Stomach (tissue), 4 donors: ENCODE measurements at regions not wholly inside any gene's neighbourhood (a gene's known extent, or its start where the extent isn't known, plus 50 kb on each side); places are given as distances from the start of the nearest gene placed in this dataset.

Experiments
- CTCF ChIP-seq, 7 experiments: fragments of 450-650 bp in 4 of 7; fragments of 200-600 bp in 3 of 7; sonication (generic) in 3 of 7; IDR thresholded peaks; one replicate each; pipeline ENCODE4 v1.5.1; 2016 to 2019; ENCODE audit warnings: antibody characterized with exemption in 7 of 7, control low read depth in 2 of 7, mild to moderate bottlenecking in 1 of 7
- EP300 ChIP-seq: sonication (generic); formaldehyde crosslinking; IDR thresholded peaks from one replicate; pipeline ENCODE4 v1.6.1; 2017; ENCODE audit warnings: antibody characterized with exemption
- POLR2A ChIP-seq, 4 donors: fragments of 450-650 bp; IDR thresholded peaks; one replicate each; pipeline ENCODE4 v1.6.1; 2016; ENCODE audit warnings: antibody characterized with exemption in 4 of 4, control low read depth in 2 of 4, mild to moderate bottlenecking in 1 of 4, moderate library complexity in 1 of 4
- POLR2AphosphoS5 ChIP-seq, 3 donors: sonication (generic); formaldehyde crosslinking; IDR thresholded peaks; one replicate each; pipeline ENCODE4 v1.6.1; 2016; ENCODE audit warnings: antibody characterized with exemption in 3 of 3

DNA sequence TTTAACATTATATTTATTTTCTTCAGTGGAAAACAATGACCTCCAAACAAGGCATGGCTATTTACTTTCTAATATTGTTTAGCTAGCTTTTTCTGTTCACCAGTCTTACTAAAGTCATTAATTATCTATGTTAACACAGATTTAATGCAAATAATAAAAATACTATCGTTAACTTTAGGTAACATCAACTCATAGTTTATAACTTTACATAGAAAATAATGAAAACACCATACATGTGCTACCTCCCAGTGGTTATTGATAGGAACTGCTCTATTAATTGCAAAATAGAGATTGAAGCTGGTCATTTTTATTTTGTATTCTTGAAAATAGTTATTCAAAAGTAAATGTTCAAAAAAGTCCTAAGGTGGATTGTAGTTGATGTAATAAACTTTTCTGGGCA, 78.3 kb upstream of the HCN1 start:
- TF ChIP-seq EP300 (no peak), CTCF (IDR thresholded peaks at IDR 0.05) (no peak), POLR2AphosphoS5 (IDR thresholded peaks at IDR 0.05) (no peak), POLR2A (IDR thresholded peaks at IDR 0.05) (no peak)
